ENCODE measurements at regions not wholly inside any gene's neighbourhood (a gene's known extent, or its start where the extent isn't known, plus 50 kb on each side); places are given as distances from the start of the nearest gene placed in this dataset.
"Not testable (repeated sequence)": the region's sequence is repeated elsewhere in the genome, so short reads cannot be mapped to it uniquely, and the experiment has no call there.

DNA sequence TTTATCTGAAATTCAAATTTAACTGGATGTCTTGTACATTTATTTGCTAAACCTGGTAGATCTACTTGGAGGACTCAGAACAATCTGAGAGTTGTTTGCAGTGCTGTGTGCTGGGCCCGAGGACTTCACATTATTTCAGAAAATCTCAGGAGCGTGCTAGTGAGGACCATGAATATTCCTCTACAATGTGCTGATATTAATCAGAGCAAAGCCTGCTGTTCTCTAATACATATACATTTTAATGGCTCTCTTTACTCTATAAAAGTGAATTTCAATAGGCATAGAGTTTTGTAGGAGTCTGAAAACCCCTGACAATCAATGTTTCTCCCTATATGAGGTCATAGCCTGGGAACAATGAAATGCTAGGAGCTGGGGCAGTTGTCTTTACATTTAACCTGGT lies 144.3 kb downstream of the NEDD1 start:
- H3K27me3 ChIP-seq, result no peaks in the 10 kb centered on the region
- TF ChIP-seq, protein P1, sequence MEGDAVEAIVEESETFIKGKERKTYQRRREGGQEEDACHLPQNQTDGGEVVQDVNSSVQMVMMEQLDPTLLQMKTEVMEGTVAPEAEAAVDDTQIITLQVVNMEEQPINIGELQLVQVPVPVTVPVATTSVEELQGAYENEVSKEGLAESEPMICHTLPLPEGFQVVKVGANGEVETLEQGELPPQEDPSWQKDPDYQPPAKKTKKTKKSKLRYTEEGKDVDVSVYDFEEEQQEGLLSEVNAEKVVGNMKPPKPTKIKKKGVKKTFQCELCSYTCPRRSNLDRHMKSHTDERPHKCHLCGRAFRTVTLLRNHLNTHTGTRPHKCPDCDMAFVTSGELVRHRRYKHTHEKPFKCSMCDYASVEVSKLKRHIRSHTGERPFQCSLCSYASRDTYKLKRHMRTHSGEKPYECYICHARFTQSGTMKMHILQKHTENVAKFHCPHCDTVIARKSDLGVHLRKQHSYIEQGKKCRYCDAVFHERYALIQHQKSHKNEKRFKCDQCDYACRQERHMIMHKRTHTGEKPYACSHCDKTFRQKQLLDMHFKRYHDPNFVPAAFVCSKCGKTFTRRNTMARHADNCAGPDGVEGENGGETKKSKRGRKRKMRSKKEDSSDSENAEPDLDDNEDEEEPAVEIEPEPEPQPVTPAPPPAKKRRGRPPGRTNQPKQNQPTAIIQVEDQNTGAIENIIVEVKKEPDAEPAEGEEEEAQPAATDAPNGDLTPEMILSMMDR (IDR thresholded peaks at IDR 0.05), result no peak
- TF ChIP-seq POLR2A (IDR thresholded peaks at IDR 0.05), result no peak
- intact Hi-C loops (cut with DNase I), result no loop called here
- WGBS, 2 donors, result 85 to 91% methylated on average over 2 of the region's 2 CpGs
- H3K27ac ChIP-seq, result no peak overlapping the region
- no peaks in the 10 kb centered on the region for H3K9me3 ChIP-seq
- no peak overlapping the region for H3K4me3 ChIP-seq
- DNase-seq, result no peak
- no peaks in the 10 kb centered on the region for H3K4me1 ChIP-seq
- no peaks in the 10 kb centered on the region for H3K36me3 ChIP-seq

DNA sequence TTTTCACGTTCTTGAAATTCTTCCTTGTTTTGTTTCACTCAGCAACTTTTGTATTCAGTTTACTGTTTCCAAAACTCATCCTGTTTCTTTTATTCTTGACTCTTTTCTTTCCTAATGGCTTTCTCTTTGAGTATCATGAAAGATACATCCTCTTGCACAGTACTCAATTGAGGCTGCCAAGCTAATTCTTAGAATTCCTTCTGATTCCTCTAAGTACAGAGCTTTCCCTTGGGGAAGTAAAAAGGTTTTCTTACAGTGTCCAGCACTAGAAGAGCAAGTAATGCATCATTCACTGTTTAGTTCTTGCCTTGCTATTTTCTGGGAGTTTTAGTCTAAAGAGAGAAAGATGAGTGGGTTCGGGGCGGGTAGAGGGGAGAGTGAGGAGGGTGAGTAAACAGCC lies 154.1 kb downstream of the NEDD1 start:
- 53 to 63% methylated on average over 3 of the region's 3 CpGs for WGBS, 2 donors
- no peak for DNase-seq
- H3K4me1 ChIP-seq, result no peaks in the 10 kb centered on the region
- intact Hi-C loops (cut with DNase I), result no loop called here
- H3K4me3 ChIP-seq, result no peak overlapping the region
- TF ChIP-seq, protein P1 (IDR thresholded peaks at IDR 0.05), result no peak
- no peak for TF ChIP-seq POLR2A (IDR thresholded peaks at IDR 0.05)
- H3K36me3 ChIP-seq, result no peaks in the 10 kb centered on the region
- no peak overlapping the region for H3K27ac ChIP-seq
- H3K9me3 ChIP-seq, result no peaks in the 10 kb centered on the region
- no peaks in the 10 kb centered on the region for H3K27me3 ChIP-seq

DNA sequence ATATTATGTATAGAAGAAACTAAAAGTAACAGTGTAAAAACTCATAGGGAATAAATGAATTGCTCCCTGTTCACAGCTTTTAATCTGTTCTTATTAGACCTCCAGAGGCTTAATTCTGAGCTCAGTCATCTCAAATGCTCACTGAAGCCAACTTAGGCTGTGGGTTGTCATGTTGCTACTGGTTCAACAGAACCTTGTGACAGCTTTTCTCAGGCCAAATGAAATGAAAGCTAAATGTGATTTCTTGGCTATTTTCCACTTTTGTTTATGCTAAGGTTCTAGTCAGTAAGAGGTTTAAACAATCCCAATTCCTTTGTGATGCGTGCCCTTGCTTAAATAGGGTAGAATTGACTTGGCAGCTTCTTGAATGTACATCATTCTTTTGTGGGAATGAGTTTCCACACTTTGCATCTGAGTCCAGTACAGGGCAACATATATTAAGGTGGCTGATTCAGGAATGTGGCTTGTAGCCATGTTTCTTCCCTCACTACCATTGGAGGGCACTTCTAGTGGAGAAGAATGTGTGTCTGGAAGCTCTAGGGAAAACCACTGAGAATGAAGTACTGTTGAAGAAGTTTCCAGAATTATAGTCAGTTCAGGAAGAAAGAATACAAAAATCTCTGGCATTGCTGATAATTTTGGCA lies 156.4 kb downstream of the NEDD1 start:
- 25% methylated on average over 1 of the region's 1 CpG for WGBS, 2 donors
- intact Hi-C loops (cut with DNase I), result no loop called here
- Histone ChIP-seq H3K4me1 (no peaks in the 10 kb centered on the region), H3K4me3 (no peak overlapping the region), H3K27me3 (no peaks in the 10 kb centered on the region), H3K36me3 (no peaks in the 10 kb centered on the region), H3K9me3 (no peaks in the 10 kb centered on the region), H3K27ac (no peak overlapping the region)
- no peak for TF ChIP-seq POLR2A (IDR thresholded peaks at IDR 0.05)
- TF ChIP-seq, protein P1 (IDR thresholded peaks at IDR 0.05), result no peak
- no peak for DNase-seq

DNA sequence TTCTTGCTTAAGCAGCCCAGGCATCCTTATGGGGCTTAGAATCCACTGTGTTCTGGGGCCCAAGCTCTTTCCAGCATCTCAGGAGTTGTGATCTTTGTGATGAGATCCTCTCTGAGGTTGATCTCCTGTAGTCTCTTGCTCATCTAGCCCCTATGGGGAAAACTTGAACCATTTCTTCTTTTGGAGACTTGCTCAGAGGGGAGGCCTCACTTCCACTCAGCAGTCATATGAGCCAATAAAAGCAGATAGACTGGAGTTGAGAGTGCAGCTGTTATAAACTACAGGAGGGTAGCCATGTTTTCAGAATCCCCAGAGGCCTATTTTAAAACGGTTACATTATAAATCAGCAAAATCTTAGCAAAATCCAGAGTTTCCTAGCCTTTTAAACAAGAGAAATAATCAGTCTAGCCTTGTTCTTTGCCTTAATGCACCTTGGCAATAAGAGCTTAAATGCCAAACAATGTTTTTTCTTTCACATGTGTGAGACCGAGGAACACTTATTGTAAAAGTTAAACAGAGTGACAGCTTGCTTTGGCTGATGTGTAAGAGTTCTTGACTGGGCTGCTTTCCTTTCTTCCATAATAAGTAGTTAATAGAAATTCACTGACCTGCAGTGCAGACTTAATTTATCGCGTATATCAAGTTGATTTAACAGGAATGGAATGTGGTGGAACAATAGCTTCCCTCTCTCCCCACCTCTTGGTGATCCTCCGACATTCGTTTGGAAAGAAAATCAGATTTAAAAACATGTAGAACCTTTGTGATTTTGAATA lies 168.3 kb downstream of the NEDD1 start:
- Histone ChIP-seq H3K4me1 (no peaks in the 10 kb centered on the region), H3K27me3 (no peaks in the 10 kb centered on the region), H3K36me3 (no peaks in the 10 kb centered on the region), H3K4me3 (no peak overlapping the region), H3K9me3 (no peaks in the 10 kb centered on the region), H3K27ac (no peak overlapping the region)
- TF ChIP-seq, protein P1 (IDR thresholded peaks at IDR 0.05), result no peak
- no peak for TF ChIP-seq POLR2A (IDR thresholded peaks at IDR 0.05)
- no peak for DNase-seq
- WGBS, 2 donors, result 35 to 37% methylated on average over 6 of the region's 6 CpGs
- intact Hi-C loops (cut with DNase I), result no loop called here

DNA sequence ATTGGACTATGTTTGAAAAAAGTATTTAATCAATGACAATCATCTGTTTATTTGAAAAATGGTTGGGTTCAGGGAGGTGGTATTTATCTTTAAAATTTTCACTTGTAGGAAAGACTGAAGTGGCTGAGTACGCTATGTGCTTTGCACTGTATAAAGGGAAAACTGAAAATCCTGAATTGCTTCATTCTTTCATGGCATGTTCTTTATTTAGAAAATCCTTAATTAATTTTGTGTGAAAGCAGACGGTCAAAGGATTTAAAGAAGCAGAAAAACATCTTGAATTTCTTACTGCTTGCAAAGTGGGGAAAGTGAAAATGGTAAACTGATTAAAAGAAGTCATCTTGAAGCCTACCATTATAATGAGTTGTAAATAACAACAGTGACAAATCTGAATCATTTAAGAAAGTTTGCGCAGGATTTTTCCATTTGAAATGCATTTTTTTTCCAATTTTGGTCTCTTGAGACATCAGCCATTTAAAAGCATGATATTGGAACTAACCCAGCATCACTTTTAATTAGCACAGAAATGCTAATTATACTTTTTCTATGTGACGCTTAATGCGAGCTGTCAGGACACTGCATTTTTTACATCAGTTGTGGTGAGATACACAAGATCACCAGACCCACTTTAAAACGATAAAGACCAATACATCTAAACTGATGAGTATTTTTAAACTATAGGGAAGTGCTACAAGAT lies 169.0 kb downstream of the NEDD1 start:
- no peak overlapping the region for H3K27ac ChIP-seq
- no peak for DNase-seq
- intact Hi-C loops (cut with DNase I), result no loop called here
- H3K36me3 ChIP-seq, result no peaks in the 10 kb centered on the region
- H3K27me3 ChIP-seq, result no peaks in the 10 kb centered on the region
- no peaks in the 10 kb centered on the region for H3K9me3 ChIP-seq
- TF ChIP-seq, protein P1 (IDR thresholded peaks at IDR 0.05), result no peak
- no peak for TF ChIP-seq POLR2A (IDR thresholded peaks at IDR 0.05)
- WGBS, 2 donors, result 61 to 63% methylated on average over 6 of the region's 6 CpGs
- no peaks in the 10 kb centered on the region for H3K4me1 ChIP-seq
- no peak overlapping the region for H3K4me3 ChIP-seq

DNA sequence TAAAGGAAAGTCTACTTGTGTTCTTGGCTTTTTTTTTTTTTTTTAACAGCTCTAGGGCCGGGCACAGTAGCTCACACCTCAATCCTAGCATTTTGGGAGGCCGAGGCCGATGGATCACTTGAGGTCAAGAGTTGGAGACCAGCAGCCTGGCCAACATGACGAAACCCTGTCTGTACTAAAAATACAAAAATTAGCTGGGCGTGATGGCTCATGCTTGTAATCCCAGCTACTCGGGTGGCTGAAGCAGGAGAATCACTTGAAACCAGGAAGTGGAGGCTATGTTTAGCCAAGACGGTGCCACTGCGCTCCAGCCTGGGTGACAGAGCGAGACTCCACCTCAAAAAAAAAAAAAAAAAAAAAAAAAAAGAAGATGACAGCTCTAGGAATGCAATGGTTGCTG lies 169.9 kb downstream of the NEDD1 start:
- 65 to 75% methylated on average over 5 to 7 of the region's 9 CpGs for WGBS, 2 donors
- H3K4me3 ChIP-seq; intact Hi-C loops (cut with DNase I); H3K27ac ChIP-seq; H3K4me1 ChIP-seq; H3K36me3 ChIP-seq; H3K27me3 ChIP-seq; H3K9me3 ChIP-seq; DNase-seq: not testable (repeated sequence)

Data from esophagus squamous epithelium (tissue), 5 donors.